ENCODE measurements at regions not wholly inside any gene's neighbourhood (a gene's known extent, or its start where the extent isn't known, plus 50 kb on each side); places are given as distances from the start of the nearest gene placed in this dataset.

DNA sequence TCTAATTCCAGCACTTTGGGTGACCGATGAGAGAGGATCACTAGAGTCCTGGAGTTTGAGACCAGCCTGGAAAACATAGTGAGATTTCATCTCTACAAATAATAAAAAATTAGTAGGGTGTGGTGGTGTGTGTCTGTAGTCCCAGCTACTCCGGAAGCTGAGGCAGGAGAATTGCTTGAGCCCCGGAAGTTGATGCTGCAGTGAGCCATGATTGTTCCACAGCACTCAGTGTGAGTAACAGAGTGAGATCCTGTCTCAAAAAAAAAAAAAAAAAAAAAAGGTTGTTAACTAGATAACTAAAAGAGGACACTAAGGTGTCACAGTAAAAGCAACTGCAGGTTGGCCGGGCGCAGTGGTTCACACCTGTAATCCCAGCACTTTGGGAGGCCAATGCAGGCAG lies 121.3 kb upstream of the MAX start:
- no peak for DNase-seq (ENCODE audit: low read depth in 2 of 2)

DNA sequence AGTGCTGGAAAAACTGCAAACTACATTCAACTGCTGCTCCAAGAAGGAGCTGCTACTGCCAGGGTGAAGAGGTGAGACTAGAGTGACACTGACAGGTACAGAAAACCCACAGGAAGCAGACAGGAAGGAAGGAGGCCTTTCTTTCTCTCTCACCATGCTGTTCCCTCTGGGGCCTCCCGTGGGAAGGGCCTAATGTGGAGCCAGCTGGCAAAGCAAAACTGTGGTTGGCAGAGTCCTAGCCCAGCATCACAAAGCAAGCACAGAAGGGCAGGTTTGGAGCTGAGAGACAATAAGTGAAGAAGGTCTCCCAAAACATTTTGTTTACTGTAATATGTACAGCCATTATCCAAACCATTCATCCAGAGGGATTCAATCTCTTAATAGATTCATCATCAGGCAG lies 122.5 kb upstream of the MAX start:
- DNase-seq (ENCODE audit: low read depth in 2 of 2), result no peak

DNA sequence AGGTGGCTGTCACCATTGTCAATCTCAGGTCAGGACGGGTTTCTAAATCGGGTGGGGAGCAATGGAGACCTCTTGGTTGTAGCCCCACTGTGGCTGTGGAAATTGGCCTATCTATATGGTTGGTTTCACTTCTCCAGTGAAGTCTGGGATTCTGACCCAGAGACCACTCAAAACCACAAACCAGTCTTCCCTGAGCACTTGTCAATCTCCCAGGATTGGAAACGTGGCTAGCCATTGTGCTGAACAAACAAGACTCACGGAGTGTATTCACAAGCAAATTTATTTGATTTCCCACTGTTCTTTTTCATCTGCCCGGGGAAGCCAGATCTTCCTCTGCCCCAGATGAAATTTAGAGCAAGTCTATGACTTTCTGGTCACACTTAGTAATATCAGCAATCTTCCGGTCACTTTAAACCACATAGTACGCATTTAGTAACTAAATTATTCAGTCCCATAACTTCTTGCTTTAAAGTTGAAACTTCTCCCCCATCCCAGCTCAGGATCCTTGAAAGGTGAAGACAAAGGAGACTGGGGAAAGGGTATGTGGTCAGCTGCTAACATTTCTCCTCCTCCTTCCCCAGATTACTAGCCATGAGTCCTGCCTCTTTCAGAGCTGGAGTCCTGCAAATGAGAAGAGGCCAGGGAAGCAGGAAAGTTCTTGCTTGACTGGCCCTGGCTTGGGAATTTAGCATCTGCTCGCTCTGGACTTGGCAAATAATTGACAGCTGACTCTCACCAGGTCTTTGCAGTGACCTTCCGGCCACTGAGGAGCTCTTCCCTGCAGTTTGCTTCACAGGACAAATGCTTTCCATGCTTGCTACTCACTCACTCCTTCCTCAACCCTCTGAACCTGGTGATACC lies 123.2 kb upstream of the MAX start:
- no peak for DNase-seq (ENCODE audit: low read depth in 2 of 2)

DNA sequence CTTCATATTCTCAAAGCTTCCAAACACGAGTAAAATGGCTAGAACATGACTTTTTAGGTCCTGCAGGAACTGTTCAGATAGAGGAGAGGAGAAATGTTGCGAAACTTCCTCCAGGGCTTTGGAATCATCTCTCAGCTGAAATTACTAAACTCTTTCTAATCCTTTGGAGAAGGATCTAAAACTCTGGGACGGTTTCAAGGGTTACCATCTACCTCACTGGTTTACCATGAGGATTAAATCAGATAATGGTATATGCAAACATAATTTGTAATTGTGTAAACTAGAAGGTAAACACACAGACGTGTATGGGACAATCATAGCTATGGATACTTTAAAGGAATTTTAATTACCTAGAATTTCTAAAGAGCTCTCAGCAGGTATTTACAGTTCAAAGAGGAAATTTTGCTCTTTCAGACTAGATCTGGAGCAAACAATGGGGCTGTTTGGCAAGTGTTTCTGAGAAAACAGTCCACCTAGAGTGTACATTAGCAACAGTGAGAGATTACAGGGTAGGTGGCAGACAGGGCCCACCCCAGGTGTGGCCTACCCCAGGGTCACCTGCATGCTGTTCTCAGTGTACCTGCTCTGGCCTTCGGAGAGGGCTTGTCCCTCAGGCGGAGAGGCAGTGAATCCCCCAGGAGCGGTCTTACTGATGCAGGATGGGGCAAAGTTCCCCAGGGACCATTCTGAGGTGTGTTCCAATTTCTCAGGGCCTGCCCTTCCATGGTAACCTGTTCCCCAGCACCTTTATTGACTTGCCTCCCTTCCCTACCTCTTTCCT lies 124.7 kb upstream of the MAX start:
- no peak for DNase-seq (ENCODE audit: low read depth in 2 of 2)

DNA sequence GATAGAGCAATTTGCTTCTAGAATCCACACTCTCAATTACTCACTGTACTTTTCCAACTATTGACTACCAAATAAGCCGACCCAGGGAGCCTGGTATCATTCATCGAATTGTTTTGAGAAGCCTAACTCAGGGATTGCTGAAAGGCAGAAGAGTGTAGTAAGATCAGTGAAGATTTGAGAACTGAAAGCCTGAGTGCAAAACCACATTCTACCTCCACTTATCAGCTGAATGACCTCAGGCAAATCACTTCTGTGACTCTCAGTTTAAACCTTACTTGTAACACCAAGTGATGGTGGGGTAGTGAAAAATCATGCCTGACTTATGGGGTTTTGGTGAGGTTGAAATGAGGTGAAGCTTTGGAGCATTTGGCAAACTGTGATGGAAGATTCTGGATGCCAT lies 126.1 kb upstream of the MAX start:
- DNase-seq (ENCODE audit: low read depth in 2 of 2), result no peak

DNA sequence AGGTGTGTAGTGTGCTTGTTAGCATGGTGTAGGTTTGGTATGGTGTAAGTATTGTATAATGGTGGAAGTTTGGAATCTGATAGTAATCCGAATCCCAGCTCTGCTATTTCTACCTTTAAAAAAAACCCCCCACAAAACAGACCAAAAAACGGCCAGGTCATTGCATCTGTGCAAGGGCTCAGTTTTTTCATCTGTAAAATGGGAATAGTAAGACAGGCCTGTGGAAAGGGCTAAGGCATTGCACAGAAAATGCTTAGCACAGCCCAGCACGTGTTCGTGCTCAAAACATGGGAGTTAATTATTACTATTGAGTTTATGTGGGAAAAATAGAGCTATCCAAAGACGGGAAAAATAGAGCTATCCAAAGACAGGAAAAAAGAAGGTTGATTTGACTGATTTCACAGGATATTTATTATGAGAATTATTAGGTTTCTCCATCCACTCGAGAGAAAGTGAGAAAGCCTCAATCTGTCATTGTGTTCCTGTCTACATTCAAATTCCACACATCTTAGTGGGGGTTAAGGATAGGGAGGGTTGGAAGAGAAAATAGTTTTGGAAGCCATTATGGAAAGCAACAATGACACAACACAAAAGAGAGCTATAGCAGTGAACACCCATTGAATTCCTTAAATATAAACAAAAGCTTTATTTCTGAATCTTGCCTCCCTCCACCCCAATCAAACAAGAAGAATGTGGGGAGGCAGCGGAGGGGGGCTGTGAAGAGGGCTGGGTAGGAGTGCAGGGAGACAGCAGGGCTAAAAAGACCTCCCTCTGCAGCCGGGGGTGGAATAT lies 126.8 kb upstream of the MAX start:
- no peak for DNase-seq (ENCODE audit: low read depth in 2 of 2)

DNA sequence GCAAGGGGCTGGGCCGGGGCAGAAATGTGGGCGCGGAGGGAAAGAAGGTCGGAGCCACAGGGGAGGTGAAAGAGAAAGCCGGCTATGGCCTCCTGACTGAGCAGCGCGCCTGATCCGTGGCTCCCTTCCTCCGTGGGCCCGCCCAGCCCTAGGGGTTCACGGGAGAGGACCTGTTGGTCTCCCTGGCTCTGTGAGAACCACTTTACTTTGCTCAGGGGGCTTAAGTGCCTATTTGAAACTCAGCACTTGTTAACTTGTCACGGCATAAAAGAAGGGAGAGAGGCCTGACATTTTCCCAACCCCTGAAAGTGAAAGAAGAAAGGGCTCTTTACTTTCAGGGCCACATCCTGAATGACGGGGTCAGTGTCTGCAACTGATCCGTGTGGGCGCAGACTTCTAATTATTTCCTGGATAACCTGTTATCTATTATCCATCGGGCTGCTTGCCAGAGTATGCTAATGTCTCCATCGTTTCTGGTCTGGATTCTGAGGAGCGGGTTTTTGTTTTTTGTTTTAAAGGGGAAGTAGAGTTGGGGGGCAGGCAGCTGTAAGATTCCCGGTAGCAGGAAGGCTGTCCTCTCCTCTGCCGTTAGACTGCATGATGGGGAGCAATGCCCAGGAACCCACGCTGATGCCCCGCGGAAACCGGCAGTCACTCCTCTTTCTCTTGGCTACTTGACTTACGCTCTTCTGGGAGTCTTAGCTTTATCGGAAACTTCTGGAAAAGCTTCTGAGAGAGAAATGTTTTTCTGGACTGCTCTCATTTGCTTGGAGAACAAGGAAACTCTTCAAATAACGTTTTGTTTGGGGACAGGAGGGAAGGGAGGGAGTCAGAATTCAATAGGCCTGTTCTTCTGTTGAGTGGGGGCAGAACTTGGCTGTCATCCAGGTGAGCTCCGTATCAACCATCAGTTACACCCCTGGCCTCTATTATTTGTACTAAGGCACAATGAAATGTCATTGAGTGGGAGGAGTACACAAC lies 127.7 kb upstream of the MAX start:
- no peak for DNase-seq (ENCODE audit: low read depth in 2 of 2)

DNA sequence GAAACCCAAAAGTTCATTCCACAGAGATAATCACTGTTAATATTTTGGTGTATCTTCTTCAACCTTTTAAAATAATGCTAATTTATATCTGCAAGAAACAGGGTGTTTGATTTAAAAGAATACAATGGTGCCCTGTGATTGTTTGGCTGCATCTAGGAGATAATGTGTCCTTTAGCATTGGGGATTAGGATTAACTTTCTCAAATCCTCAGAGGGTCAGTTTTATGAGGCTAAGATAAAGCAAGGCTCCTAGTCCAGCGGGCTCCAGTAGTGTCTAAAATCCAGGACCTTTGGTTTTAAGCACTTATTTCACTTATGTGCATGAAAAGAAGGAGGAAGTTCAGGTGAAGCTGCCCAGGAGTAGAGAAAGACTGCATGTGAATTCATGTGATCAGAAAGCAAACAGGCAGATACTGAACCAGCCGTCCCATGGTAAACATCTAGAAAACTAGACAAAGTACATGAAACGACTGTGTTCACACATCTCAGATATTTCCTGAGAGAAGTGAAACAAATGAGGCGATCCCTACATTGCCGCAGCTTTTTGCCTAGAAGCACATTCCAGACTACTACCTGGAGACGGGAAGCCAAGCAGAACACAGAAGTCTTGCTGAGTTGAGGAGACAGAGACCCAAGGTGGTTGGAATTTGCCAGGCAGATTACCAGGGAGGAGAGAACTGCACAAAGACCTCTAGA lies 129.1 kb upstream of the MAX start:
- no peak for DNase-seq (ENCODE audit: low read depth in 2 of 2)

DNA sequence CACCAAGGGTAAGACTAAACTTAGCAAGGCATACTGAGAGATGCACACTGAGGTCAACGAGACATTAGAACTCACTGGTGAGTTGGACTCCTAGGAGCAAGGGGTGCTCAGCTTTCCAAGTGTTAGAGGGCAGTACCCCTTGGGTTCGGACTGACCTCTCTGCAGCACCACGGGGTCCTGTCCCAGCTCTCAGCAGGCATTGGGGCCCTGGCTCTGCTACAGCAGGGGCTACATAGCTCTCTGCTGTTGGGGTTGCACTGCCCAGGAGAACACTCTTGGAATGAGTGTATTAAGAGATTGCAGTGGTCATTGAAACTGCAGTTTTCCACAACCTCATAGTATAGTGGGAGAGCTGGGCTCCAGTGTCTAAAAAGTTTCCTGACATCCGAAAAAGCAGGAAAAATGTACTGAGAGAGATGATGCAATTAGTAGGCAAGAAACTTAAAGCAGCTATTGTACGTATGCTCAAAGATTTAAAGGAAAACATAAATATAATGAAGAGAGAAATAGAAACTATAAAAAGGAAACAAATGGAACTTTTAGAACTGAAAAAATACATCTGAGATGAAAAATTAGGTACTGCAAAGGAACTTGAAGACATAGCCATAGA lies 132.5 kb upstream of the MAX start:
- no peak for DNase-seq (ENCODE audit: low read depth in 2 of 2)

DNA sequence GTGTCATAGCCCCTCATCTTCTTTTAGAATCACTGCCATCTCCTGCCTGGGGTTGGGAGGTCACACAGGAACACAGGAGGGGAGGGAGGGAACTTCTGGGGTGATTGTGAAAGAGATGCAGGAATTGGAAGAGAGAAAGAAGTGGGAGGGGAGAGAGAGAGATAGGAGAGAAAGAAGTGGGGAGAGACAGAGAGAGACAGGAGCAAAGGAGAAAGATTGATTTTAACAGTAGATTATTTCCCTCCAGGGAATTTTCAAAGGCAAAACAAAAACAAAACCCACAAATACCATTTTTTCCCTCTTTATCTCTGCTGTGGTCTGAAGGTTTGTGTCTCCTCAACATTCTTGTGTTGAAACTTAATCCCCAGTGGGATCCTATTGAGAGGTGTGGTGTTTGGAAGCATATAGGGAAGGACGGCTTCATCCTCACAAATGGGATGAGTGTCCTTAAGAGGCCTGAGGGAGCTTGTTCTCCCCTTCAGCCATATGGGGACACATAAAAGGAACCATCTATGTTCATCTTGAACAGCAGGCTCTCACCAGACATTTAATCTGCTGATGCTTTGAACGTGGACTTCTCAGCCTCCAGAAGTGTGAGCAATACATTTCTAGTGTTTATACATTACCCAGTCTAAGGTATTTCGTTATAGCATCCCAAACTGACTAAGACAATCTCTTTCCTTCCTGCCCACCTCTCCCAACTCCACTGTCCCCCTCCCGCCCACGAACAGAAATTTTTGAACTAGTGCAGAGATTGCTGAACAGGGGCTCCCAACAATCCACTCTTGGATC lies 134.9 kb upstream of the MAX start:
- no peak for DNase-seq (ENCODE audit: low read depth in 2 of 2)

DNA sequence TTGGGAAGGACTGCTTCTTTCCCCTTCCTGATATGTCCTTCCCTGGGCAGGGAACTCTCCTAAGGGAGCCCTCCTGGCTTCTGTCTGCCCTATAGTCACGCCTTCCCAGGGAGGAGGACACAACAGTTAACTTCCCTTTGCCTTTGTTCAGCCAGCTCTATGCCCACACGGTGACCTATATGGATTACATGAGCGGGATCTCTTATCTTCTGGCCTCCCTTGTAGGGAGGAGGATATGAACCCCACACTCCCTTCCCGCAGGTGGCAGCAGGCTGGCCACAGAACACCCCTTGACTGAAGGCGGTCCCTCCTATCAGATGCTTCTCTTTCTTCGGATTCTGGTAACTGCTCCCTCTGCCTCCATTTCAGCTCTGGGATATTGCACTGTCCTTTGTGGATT lies 135.6 kb upstream of the MAX start:
- DNase-seq (ENCODE audit: low read depth in 2 of 2), result no peak

DNA sequence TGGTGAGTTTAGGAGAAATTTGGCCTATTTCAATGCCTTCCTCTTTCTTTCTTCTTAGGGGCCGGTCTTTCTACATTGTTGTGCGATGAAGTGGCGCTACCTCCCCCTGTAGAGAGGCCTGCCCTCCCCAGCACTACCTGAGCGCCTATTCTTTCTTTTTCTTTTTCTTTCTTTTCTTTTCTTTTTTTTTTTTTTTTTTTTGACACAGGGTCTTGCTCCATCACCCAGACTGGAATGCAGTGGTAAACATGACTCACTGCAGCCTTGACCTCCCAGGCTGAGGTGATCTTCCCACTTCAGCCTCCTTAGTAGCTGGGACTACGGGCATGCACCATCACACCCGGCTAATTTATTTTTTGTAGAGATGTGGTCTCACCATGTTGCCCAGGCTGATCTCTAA lies 136.1 kb upstream of the MAX start:
- DNase-seq (ENCODE audit: low read depth in 2 of 2), result no peak

DNA sequence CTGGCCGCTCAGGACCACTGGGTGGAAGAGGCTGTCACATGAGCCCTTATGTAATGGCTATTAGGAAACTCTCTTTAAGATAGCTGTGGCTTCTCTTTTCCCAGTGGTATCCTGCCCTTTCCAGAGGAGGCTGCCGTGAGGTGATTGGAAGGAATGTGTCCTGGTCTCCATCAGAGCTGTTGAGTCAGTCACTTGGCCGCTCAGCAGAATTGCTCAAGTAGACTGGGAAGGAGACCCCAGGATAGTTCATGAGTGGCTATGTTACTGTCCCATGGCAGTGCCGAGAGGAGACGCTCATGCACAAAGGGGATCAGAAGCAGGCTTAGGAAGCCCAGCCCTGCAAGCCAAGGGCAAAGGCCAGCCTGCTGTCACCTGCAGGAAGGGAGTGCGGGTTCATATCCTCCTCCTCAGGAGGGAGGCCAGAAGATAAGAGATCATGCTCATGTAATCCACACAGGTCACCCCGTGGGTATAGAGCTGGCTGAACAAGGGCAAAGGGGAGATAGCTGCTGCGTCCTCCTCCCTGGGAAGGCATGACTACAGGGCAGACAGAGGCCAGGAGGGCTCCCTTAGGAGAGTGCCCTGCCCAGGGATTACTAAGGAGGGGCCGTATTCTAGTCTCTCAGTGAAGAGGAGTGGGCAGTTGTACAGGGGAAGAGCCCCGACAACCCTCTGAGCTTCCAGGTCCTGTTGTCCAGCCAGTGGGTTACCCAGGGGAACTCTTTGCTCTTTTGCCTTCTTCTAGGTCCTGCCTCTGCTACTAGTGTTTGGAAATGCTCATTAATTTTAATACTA lies 137.0 kb upstream of the MAX start:
- DNase-seq (ENCODE audit: low read depth in 2 of 2), result no peak

DNA sequence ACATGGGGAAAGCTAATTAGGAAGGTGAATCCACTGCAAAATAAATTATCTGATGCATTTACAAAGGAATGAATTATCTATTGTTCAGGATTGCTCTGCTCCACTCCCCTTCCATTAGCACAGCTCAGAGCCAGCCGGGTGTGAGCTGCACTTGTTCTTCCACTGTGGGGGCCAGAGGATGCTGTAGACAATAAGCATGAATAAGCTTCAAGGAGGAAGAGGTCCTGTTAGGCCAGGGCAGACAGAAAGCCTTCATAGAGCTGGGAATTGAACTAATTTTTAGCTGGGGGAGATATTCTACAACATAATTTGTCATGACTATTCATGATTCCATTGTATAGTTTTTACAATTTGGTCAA lies 137.6 kb upstream of the MAX start:
- no peak for DNase-seq (ENCODE audit: low read depth in 2 of 2)

DNA sequence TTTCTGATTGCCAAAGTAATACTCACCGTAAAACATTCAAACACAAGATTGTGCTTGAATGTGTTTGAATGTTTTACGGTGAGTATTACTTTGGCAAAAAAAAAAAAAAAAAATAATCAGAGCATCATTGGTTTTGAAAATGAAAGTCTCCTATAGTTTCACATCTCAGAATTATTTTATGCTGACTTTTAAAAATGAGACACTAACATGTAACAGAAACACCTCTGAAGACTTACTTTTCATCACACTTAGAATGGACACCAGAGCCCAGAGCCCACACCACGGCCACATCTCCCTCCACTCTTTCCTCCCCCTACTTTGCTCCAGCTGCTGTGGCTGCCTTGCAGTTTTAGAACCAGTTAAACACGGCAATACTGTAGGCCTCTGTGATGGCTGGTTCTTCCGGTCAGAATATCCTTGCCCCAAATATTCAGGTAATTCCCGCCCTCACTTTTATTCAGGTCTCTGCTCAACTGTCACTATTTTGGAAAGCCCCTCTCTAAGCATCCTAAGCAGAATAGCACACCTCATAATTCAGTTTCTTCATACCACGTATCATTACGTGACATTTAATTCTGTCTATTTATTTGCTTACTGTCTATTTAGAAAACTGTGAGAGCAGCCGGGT lies 138.9 kb upstream of the MAX start:
- DNase-seq (ENCODE audit: low read depth in 2 of 2), result no peak

DNA sequence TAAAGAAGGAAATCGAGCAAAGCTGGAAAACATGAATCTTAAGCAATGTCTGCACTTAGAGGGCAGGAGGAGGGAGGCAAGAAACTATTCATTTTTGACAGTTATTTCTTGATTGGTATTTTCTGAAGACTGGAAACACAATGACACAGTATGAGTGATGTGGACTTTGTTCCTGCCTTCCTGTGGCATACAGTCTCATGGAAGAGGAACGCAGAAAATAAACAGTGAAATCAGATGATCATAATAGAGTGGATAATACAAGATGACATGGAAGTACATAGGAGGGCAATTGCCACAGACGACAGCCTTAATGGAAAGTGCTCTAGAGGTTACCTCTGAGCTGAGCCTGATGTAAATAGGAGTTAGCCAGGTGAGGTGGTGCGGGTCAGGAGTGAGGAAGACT lies 140.4 kb upstream of the MAX start:
- DNase-seq (ENCODE audit: low read depth in 2 of 2), result no peak

DNA sequence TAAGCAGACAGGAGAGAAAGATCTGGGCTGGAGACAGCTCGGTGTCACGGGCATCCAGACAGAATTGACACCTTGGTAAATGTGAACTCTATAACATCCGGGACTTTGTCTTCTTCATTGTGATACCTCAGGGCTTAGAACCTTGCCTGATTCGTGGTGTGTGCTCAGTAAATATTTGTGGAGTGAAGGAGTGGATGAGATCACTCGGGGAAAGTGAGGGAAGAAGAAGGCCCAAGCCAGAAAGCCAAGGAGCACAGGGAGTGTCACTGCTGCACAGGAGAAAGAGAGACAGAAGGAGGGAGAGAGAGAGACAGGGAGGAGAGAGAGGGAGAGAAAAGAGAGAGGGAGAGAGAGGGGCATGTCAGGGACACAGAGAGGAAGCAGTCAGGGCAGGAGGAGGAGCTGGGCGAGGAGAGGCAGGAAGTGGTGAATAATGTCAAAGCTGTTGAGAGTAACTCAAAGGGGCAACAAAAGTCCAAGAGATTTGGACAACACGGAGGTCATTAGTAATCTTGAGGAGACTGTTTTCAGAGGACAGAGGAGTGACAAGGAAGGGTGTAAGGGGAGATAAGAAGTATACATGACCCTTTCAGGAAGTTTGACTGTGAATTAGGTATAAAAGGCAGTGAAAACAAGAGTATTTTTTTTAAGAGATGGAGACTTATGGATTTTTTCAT lies 141.6 kb upstream of the MAX start:
- no peak for DNase-seq (ENCODE audit: low read depth in 2 of 2)
